Sigmoid colon (tissue), 6 donors: ENCODE measurements at regions not wholly inside any gene's neighbourhood (a gene's known extent, or its start where the extent isn't known, plus 50 kb on each side); places are given as distances from the start of the nearest gene placed in this dataset.

Experiments
- DNase-seq: peaks from one replicate; pipeline ENCODE4 v3.0.0-alpha.2; 2019
- H3K27ac ChIP-seq, 4 donors: fragments of 200-600 bp; sonication (generic); one replicate each; pipeline ENCODE4 v1.5.1; 2016 to 2019; ENCODE audit warnings: mild to moderate bottlenecking in 1 of 4
- H3K27me3 ChIP-seq, 3 donors: fragments of 200-600 bp; sonication (generic); one replicate each; pipeline ENCODE4 v1.5.1; 2019; ENCODE audit warnings: mild to moderate bottlenecking in 1 of 3
- H3K36me3 ChIP-seq, 4 donors: fragments of 200-600 bp; sonication (generic); one replicate each; pipeline ENCODE4 v1.5.1; 2016 to 2019
- H3K4me1 ChIP-seq, 4 donors: fragments of 200-600 bp; sonication (generic); one replicate each; pipeline ENCODE4 v1.5.1; 2017 to 2019
- H3K4me3 ChIP-seq, 4 donors: fragments of 200-600 bp; sonication (generic); one replicate each; pipeline ENCODE4 v1.5.1; 2017 to 2019; ENCODE audit warnings: mild to moderate bottlenecking in 2 of 4, moderate library complexity in 1 of 4
- H3K9me3 ChIP-seq, 4 donors: fragments of 200-600 bp in 3 of 4; sonication (generic) in 3 of 4; one replicate each; pipeline versions ENCODE4 v1.5.1 to v1.6.1; 2013 to 2019
- EP300 ChIP-seq, 4 donors: sonication (generic); formaldehyde crosslinking; IDR thresholded peaks; one replicate each; pipeline ENCODE4 v1.6.1; 2017; ENCODE audit warnings: antibody characterized with exemption in 4 of 4
- POLR2A ChIP-seq, 2 donors: fragments of 450-650 bp; IDR thresholded peaks; one replicate each; pipeline ENCODE4 v1.6.1; 2016; ENCODE audit warnings: antibody characterized with exemption in 2 of 2, mild to moderate bottlenecking in 2 of 2, moderate library complexity in 2 of 2
- POLR2AphosphoS5 ChIP-seq, 4 donors: sonication (generic); formaldehyde crosslinking; IDR thresholded peaks; one replicate each; pipeline ENCODE4 v1.6.1; 2017; ENCODE audit warnings: antibody characterized with exemption in 4 of 4
- WGBS, 2 donors: extraction: QIAGEN DNeasy Blood & Tissue Kit; methylation state at CpG; one replicate each; pipeline ENCODE4 v1.1.7; 2013; 5-methylcytosine and 5-hydroxymethylcytosine counted together
- intact Hi-C: fragments of 100-400 bp; cut with DNase I; formaldehyde crosslinking; loops from one replicate; pipeline ENCODE4 v1.15.1; 2023
- TF ChIP-seq, protein P1 (sequence below), 4 experiments: fragments of 450-650 bp in 3 of 4; fragments of 200-600 bp in 1 of 4; IDR thresholded peaks; one replicate each; pipeline ENCODE4 v1.5.1; 2016 to 2019; ENCODE audit warnings: antibody characterized with exemption in 4 of 4, mild to moderate bottlenecking in 3 of 4, moderate library complexity in 2 of 4
- donor health status: healthy with polysubstance abuse.
- donor health status: healthy.

GRCh38 chr18:11407940-11408339, 201.5 kb upstream of the SLC35G4 start:
- DNase-seq: no peak
- intact Hi-C loops: no loop called here
- no peak overlapping the region for H3K27ac ChIP-seq
- 76 to 80% methylated on average over 3 of the region's 3 CpGs for WGBS, 2 donors
- H3K4me1 ChIP-seq: no peaks in the 10 kb centered on the region
- no peak overlapping the region for H3K4me3 ChIP-seq
- TF ChIP-seq POLR2AphosphoS5 (IDR thresholded peaks at IDR 0.05): no peak
- no peak for TF ChIP-seq EP300 (IDR thresholded peaks at IDR 0.05)
- TF ChIP-seq, protein P1, sequence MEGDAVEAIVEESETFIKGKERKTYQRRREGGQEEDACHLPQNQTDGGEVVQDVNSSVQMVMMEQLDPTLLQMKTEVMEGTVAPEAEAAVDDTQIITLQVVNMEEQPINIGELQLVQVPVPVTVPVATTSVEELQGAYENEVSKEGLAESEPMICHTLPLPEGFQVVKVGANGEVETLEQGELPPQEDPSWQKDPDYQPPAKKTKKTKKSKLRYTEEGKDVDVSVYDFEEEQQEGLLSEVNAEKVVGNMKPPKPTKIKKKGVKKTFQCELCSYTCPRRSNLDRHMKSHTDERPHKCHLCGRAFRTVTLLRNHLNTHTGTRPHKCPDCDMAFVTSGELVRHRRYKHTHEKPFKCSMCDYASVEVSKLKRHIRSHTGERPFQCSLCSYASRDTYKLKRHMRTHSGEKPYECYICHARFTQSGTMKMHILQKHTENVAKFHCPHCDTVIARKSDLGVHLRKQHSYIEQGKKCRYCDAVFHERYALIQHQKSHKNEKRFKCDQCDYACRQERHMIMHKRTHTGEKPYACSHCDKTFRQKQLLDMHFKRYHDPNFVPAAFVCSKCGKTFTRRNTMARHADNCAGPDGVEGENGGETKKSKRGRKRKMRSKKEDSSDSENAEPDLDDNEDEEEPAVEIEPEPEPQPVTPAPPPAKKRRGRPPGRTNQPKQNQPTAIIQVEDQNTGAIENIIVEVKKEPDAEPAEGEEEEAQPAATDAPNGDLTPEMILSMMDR (IDR thresholded peaks at IDR 0.05): no peak
- no peak for TF ChIP-seq POLR2A (IDR thresholded peaks at IDR 0.05)
- no peaks in the 10 kb centered on the region for H3K36me3 ChIP-seq
- no peaks in the 10 kb centered on the region for H3K27me3 ChIP-seq
- H3K9me3 ChIP-seq: no peaks in the 10 kb centered on the region

- TF ChIP-seq EP300 (IDR thresholded peaks at IDR 0.05): no peak
- TF ChIP-seq POLR2AphosphoS5 (IDR thresholded peaks at IDR 0.05): no peak
- TF ChIP-seq, protein P1 (IDR thresholded peaks at IDR 0.05): no peak
- no peak for TF ChIP-seq POLR2A (IDR thresholded peaks at IDR 0.05)
- Histone ChIP-seq H3K36me3 (no peaks in the 10 kb centered on the region), H3K9me3 (no peaks in the 10 kb centered on the region), H3K27me3 (no peaks in the 10 kb centered on the region), H3K4me3 (no peak overlapping the region), H3K27ac (no peak overlapping the region), H3K4me1 (no peaks in the 10 kb centered on the region)
- no peak for DNase-seq
- intact Hi-C loops: no loop called here
- 84 to 93% methylated on average over 5 of the region's 5 CpGs for WGBS, 2 donors
Observed at GRCh38 chr18:11405804-11406203, 203.6 kb upstream of the SLC35G4 start.

DNA sequence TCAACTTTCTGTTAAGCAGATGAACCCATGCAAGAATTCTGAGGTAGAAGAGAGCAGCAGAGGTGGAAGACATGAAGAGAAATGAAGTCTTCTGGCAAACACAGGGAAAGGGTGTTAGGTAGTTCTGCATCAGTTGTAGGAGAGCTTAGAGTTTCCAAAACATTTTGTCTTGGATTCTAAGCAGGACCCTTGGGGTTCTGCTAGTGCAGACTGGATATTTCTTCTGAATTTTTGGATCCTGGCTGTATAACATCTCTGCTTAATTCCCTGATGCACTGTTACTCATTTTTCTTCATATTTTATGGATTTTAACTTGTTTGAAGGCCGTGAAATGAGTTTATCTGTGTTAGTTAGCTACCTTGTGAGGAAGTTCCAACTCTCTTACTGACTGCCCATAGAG, 208.7 kb upstream of the SLC35G4 start:
- Histone ChIP-seq H3K4me1 (no peaks in the 10 kb centered on the region), H3K36me3 (no peaks in the 10 kb centered on the region), H3K27me3 (no peaks in the 10 kb centered on the region), H3K9me3 (no peaks in the 10 kb centered on the region), H3K27ac (no peak overlapping the region), H3K4me3 (no peak overlapping the region)
- TF ChIP-seq EP300 (IDR thresholded peaks at IDR 0.05): no peak
- TF ChIP-seq POLR2A (IDR thresholded peaks at IDR 0.05): no peak
- TF ChIP-seq POLR2AphosphoS5 (IDR thresholded peaks at IDR 0.05): no peak
- TF ChIP-seq, protein P1 (IDR thresholded peaks at IDR 0.05): no peak
- intact Hi-C loops: no loop called here
- WGBS, 2 donors: 16 to 73% methylated on average over 1 of the region's 1 CpG
- DNase-seq: no peak

GRCh38 chr18:11398625-11399024, 210.8 kb upstream of the SLC35G4 start:
- H3K4me3 ChIP-seq: no peak overlapping the region
- H3K36me3 ChIP-seq: no peaks in the 10 kb centered on the region
- no peak for DNase-seq
- H3K27ac ChIP-seq: no peak overlapping the region
- no peaks in the 10 kb centered on the region for H3K27me3 ChIP-seq
- WGBS, 2 donors: 81 to 83% methylated on average over 3 of the region's 3 CpGs
- TF ChIP-seq POLR2A (IDR thresholded peaks at IDR 0.05) (no peak), EP300 (IDR thresholded peaks at IDR 0.05) (no peak), POLR2AphosphoS5 (IDR thresholded peaks at IDR 0.05) (no peak)
- TF ChIP-seq, protein P1 (IDR thresholded peaks at IDR 0.05): no peak
- H3K4me1 ChIP-seq: no peaks in the 10 kb centered on the region
- intact Hi-C loops: no loop called here
- no peaks in the 10 kb centered on the region for H3K9me3 ChIP-seq
